ENCODE measurements at regions not wholly inside any gene's neighbourhood (a gene's known extent, or its start where the extent isn't known, plus 50 kb on each side); places are given as distances from the start of the nearest gene placed in this dataset.

GRCh38 chr2:183951630-183952029, 646.7 kb upstream of the ZNF804A start:
- no peak for TF ChIP-seq CTCF (IDR thresholded peaks at IDR 0.05; ENCODE audit: low read length)
- no peak for TF ChIP-seq EZH2 (IDR thresholded peaks at IDR 0.05; ENCODE audit: borderline replicate concordance, low read length)
- H3K9ac ChIP-seq (ENCODE audit: low read length), result no peak overlapping the region
- no peaks in the 10 kb centered on the region for H3K4me1 ChIP-seq (ENCODE audit: insufficient read depth, low read length, severe bottlenecking)
- H3K27me3 ChIP-seq (ENCODE audit: insufficient read depth, low read length), result no peaks in the 10 kb centered on the region
- H3K4me3 ChIP-seq (ENCODE audit: low read depth, low read length, poor library complexity, severe bottlenecking), result no peak overlapping the region
- no peak overlapping the region for H3K4me2 ChIP-seq (ENCODE audit: low read length)
- H3K79me2 ChIP-seq (ENCODE audit: insufficient read depth, low read length), result no peaks in the 10 kb centered on the region
- no peak overlapping the region for H3K27ac ChIP-seq (ENCODE audit: low read depth, low read length, poor library complexity, severe bottlenecking)
- H3K36me3 ChIP-seq (ENCODE audit: insufficient read depth, low read length), result no peaks in the 10 kb centered on the region
- no peaks in the 10 kb centered on the region for H3K9me2 ChIP-seq (ENCODE audit: low read depth, low read length)
- no peaks in the 10 kb centered on the region for H3K9me3 ChIP-seq (ENCODE audit: low read length)
- no peak overlapping the region for H2AFZ ChIP-seq (ENCODE audit: low read length)
- H3F3A ChIP-seq (ENCODE audit: insufficient read depth, low read length), result no peaks in the 10 kb centered on the region
- no peaks in the 10 kb centered on the region for H4K20me1 ChIP-seq (ENCODE audit: insufficient read depth, low read length)

GRCh38 chr2:183952741-183953140, 645.6 kb upstream of the ZNF804A start:
- H3K4me1 ChIP-seq (ENCODE audit: insufficient read depth, low read length, severe bottlenecking), result no peaks in the 10 kb centered on the region
- no peaks in the 10 kb centered on the region for H3K27me3 ChIP-seq (ENCODE audit: insufficient read depth, low read length)
- H3K4me3 ChIP-seq (ENCODE audit: low read depth, low read length, poor library complexity, severe bottlenecking), result no peak overlapping the region
- no peaks in the 10 kb centered on the region for H3K79me2 ChIP-seq (ENCODE audit: insufficient read depth, low read length)
- H3F3A ChIP-seq (ENCODE audit: insufficient read depth, low read length), result no peaks in the 10 kb centered on the region
- no peaks in the 10 kb centered on the region for H3K9me2 ChIP-seq (ENCODE audit: low read depth, low read length)
- H2AFZ ChIP-seq (ENCODE audit: low read length), result no peak overlapping the region
- H3K9ac ChIP-seq (ENCODE audit: low read length), result no peak overlapping the region
- H3K27ac ChIP-seq (ENCODE audit: low read depth, low read length, poor library complexity, severe bottlenecking), result no peak overlapping the region
- TF ChIP-seq CTCF (IDR thresholded peaks at IDR 0.05; ENCODE audit: low read length) (no peak), EZH2 (IDR thresholded peaks at IDR 0.05; ENCODE audit: borderline replicate concordance, low read length) (no peak)
- no peaks in the 10 kb centered on the region for H3K36me3 ChIP-seq (ENCODE audit: insufficient read depth, low read length)
- H3K9me3 ChIP-seq (ENCODE audit: low read length), result no peaks in the 10 kb centered on the region
- H4K20me1 ChIP-seq (ENCODE audit: insufficient read depth, low read length), result no peaks in the 10 kb centered on the region
- H3K4me2 ChIP-seq (ENCODE audit: low read length), result no peak overlapping the region

GRCh38 chr2:183963609-183964008, 634.7 kb upstream of the ZNF804A start:
- Histone ChIP-seq H4K20me1 (ENCODE audit: insufficient read depth, low read length) (no peaks in the 10 kb centered on the region), H3K27me3 (ENCODE audit: insufficient read depth, low read length) (no peaks in the 10 kb centered on the region), H3K4me3 (ENCODE audit: low read depth, low read length, poor library complexity, severe bottlenecking) (no peak overlapping the region), H3K79me2 (ENCODE audit: insufficient read depth, low read length) (no peaks in the 10 kb centered on the region), H3F3A (ENCODE audit: insufficient read depth, low read length) (no peaks in the 10 kb centered on the region), H3K9me3 (ENCODE audit: low read length) (no peaks in the 10 kb centered on the region), H3K36me3 (ENCODE audit: insufficient read depth, low read length) (no peaks in the 10 kb centered on the region), H3K9ac (ENCODE audit: low read length) (no peak overlapping the region), H3K27ac (ENCODE audit: low read depth, low read length, poor library complexity, severe bottlenecking) (no peak overlapping the region), H3K4me1 (ENCODE audit: insufficient read depth, low read length, severe bottlenecking) (no peaks in the 10 kb centered on the region), H2AFZ (ENCODE audit: low read length) (no peak overlapping the region), H3K9me2 (ENCODE audit: low read depth, low read length) (no peaks in the 10 kb centered on the region), H3K4me2 (ENCODE audit: low read length) (no peak overlapping the region)
- TF ChIP-seq EZH2 (IDR thresholded peaks at IDR 0.05; ENCODE audit: borderline replicate concordance, low read length) (no peak), CTCF (IDR thresholded peaks at IDR 0.05; ENCODE audit: low read length) (no peak)

All from OCI-LY1 (cell line).